Fibroblast of lung (primary cell): ENCODE measurements at regions not wholly inside any gene's neighbourhood (a gene's known extent, or its start where the extent isn't known, plus 50 kb on each side); places are given as distances from the start of the nearest gene placed in this dataset.
"Not testable (repeated sequence)": the region's sequence is repeated elsewhere in the genome, so short reads cannot be mapped to it uniquely, and the experiment has no call there.

Experiments used
- DNase-seq, 2 donors: peaks; one replicate each; pipeline versions ENCODE4 v3.0.0 to v3.0.0-alpha.2; 2010; ENCODE audit warnings: low read depth in 2 of 2
- H2AFZ ChIP-seq: 2 replicates; pipeline ENCODE4 v1.5.1; 2012; ENCODE audit warnings: low read length, control low read depth, inconsistent platforms
- H3K27ac ChIP-seq: 2 replicates; pipeline ENCODE4 v1.5.1; 2011; ENCODE audit warnings: low read length, control low read depth; ENCODE audit not compliant: insufficient read depth
- H3K27me3 ChIP-seq: 2 replicates; pipeline ENCODE4 v1.5.1; 2011; ENCODE audit warnings: mild to moderate bottlenecking, low read length; ENCODE audit not compliant: control insufficient read depth, insufficient read depth
- H3K36me3 ChIP-seq: 2 replicates; pipeline ENCODE4 v1.5.1; 2011; ENCODE audit warnings: low read length; ENCODE audit not compliant: control insufficient read depth, insufficient read depth
- H3K4me1 ChIP-seq: 2 replicates; pipeline ENCODE4 v1.5.1; 2011; ENCODE audit warnings: low read length; ENCODE audit not compliant: control insufficient read depth, insufficient read depth; ENCODE audit errors: extremely low read depth
- H3K4me2 ChIP-seq: 2 replicates; pipeline ENCODE4 v1.5.1; 2011; ENCODE audit warnings: low read length, control low read depth; ENCODE audit not compliant: insufficient read depth; ENCODE audit errors: extremely low read depth
- H3K4me3 ChIP-seq, 4 experiments: fragments of 200-600 bp in 1 of 4; sonication (generic) in 1 of 4; replicated peaks in 1 of 4; 2 replicates each; pipeline ENCODE4 v1.5.1; 2011 to 2016; ENCODE audit warnings: low read length in 4 of 4, low read depth in 3 of 4, mild to moderate bottlenecking in 3 of 4, control low read depth in 2 of 4, inconsistent platforms in 1 of 4, mixed read lengths in 1 of 4; ENCODE audit not compliant: insufficient read depth in 1 of 4; ENCODE audit errors: control extremely low read depth in 1 of 4
- H3K79me2 ChIP-seq: 2 replicates; pipeline ENCODE4 v1.5.1; 2012; ENCODE audit warnings: mild to moderate bottlenecking, low read length, inconsistent platforms; ENCODE audit not compliant: control insufficient read depth, insufficient read depth
- H3K9ac ChIP-seq: 2 replicates; pipeline ENCODE4 v1.5.1; 2011; ENCODE audit warnings: mild to moderate bottlenecking, low read length, control low read depth; ENCODE audit not compliant: insufficient read depth
- H3K9me3 ChIP-seq: 2 replicates; pipeline ENCODE4 v1.5.1; 2012; ENCODE audit warnings: low read depth, low read length; ENCODE audit not compliant: control insufficient read depth, insufficient read depth
- H4K20me1 ChIP-seq: 2 replicates; pipeline ENCODE4 v1.5.1; 2011; ENCODE audit warnings: low read length; ENCODE audit not compliant: control insufficient read depth, insufficient read depth; ENCODE audit errors: extremely low read depth
- CTCF ChIP-seq, 2 donors: IDR thresholded peaks in 1 of 2; conservative IDR thresholded peaks in 1 of 2; 1 replicate in 1 of 2; 2 replicates in 1 of 2; pipeline ENCODE4 v1.5.1; 2011 to 2012; ENCODE audit warnings: low read length in 2 of 2, control low read depth in 1 of 2, inconsistent platforms in 1 of 2, low read depth in 1 of 2, mild to moderate bottlenecking in 1 of 2
- EZH2 ChIP-seq: IDR thresholded peaks from 2 replicates; pipeline ENCODE4 v1.5.1; 2012; ENCODE audit warnings: low read length, control low read depth, mild to moderate bottlenecking; ENCODE audit errors: missing control alignments

GRCh38 chr3:118245312-118245711, 789.3 kb downstream of the IGSF11 start:
- TF ChIP-seq EZH2 (no peak), CTCF (conservative IDR thresholded peaks at IDR 0.05 in 1 of 2, IDR thresholded peaks at IDR 0.05 in 1 of 2; ENCODE audit: low read depth in 1 of 2, low read length in 2 of 2) (no peak)
- no peaks in the 10 kb centered on the region for H3K79me2 ChIP-seq
- H2AFZ ChIP-seq, result no peak overlapping the region
- H3K27me3 ChIP-seq, result no peaks in the 10 kb centered on the region
- H3K36me3 ChIP-seq, result no peaks in the 10 kb centered on the region
- no peak overlapping the region for H3K4me2 ChIP-seq
- no peak for DNase-seq
- H4K20me1 ChIP-seq, result no peaks in the 10 kb centered on the region
- no peak overlapping the region for H3K9ac ChIP-seq
- H3K4me3 ChIP-seq, result no peak overlapping the region
- H3K27ac ChIP-seq, result no peak overlapping the region
- H3K9me3 ChIP-seq, result no peaks in the 10 kb centered on the region
- no peaks in the 10 kb centered on the region for H3K4me1 ChIP-seq

- H4K20me1 ChIP-seq, H3K36me3 ChIP-seq, H3K27ac ChIP-seq, H3K79me2 ChIP-seq, DNase-seq, H3K4me1 ChIP-seq, H2AFZ ChIP-seq, H3K9me3 ChIP-seq, H3K4me3 ChIP-seq, H3K4me2 ChIP-seq, H3K9ac ChIP-seq, H3K27me3 ChIP-seq: not testable (repeated sequence)
Measured at GRCh38 chr3:118258850-118259249, 775.8 kb downstream of the IGSF11 start.

GRCh38 chr3:118262800-118263402, 771.7 kb downstream of the IGSF11 start:
- no peak overlapping the region for H2AFZ ChIP-seq
- no peaks in the 10 kb centered on the region for H3K27me3 ChIP-seq
- H3K79me2 ChIP-seq, result no peaks in the 10 kb centered on the region
- H3K27ac ChIP-seq, result no peak overlapping the region
- H3K4me3 ChIP-seq, result no peak overlapping the region
- H3K9ac ChIP-seq, result no peak overlapping the region
- no peaks in the 10 kb centered on the region for H3K36me3 ChIP-seq
- DNase-seq, result no peak
- no peaks in the 10 kb centered on the region for H3K4me1 ChIP-seq
- no peak overlapping the region for H3K4me2 ChIP-seq
- H4K20me1 ChIP-seq, result no peaks in the 10 kb centered on the region
- TF ChIP-seq EZH2, result no peak
- TF ChIP-seq CTCF (conservative IDR thresholded peaks at IDR 0.05 in 1 of 2, IDR thresholded peaks at IDR 0.05 in 1 of 2; ENCODE audit: low read depth in 1 of 2, low read length in 2 of 2), result no peak
- H3K9me3 ChIP-seq, result no peaks in the 10 kb centered on the region
